Gastroesophageal sphincter (tissue), 4 donors: ENCODE measurements at regions not wholly inside any gene's neighbourhood (a gene's known extent, or its start where the extent isn't known, plus 50 kb on each side); places are given as distances from the start of the nearest gene placed in this dataset.
A peak's percentile ranks its signal among the peaks of the same experiment; 100 is the strongest.
"Not testable (repeated sequence)": the region's sequence is repeated elsewhere in the genome, so short reads cannot be mapped to it uniquely, and the experiment has no call there.

Experiments
- ATAC-seq: fragments of 150-250 bp; one replicate; pipeline ENCODE4 v1.9.1; 2016; ENCODE audit warnings: mild to moderate bottlenecking, moderate library complexity
- H3K27ac ChIP-seq, 4 donors: fragments of 200-600 bp; sonication (generic) in 3 of 4; 1 replicate in 3 of 4; 2 replicates in 1 of 4; pipeline ENCODE4 v1.5.1; 2016 to 2019
- H3K27me3 ChIP-seq: fragments of 200-600 bp; sonication (generic); one replicate; pipeline ENCODE4 v1.5.1; 2019
- H3K36me3 ChIP-seq, 2 donors: fragments of 200-600 bp; sonication (generic); one replicate each; pipeline ENCODE4 v1.5.1; 2019; ENCODE audit warnings: control low read depth in 1 of 2
- H3K4me1 ChIP-seq, 3 donors: fragments of 200-600 bp; sonication (generic); 1 replicate in 2 of 3; 2 replicates in 1 of 3; pipeline ENCODE4 v1.5.1; 2016 to 2019; ENCODE audit warnings: control low read depth in 2 of 3
- H3K4me3 ChIP-seq, 2 donors: fragments of 200-600 bp; sonication (generic); one replicate each; pipeline ENCODE4 v1.5.1; 2019; ENCODE audit warnings: mild to moderate bottlenecking in 1 of 2, moderate library complexity in 1 of 2
- H3K9me3 ChIP-seq, 3 donors: fragments of 200-600 bp; sonication (generic); one replicate each; pipeline ENCODE4 v1.5.1; 2017 to 2019; ENCODE audit warnings: control low read depth in 2 of 3
- CTCF ChIP-seq, 4 experiments: fragments of 200-600 bp in 2 of 4; fragments of 450-650 bp in 2 of 4; sonication (generic) in 1 of 4; IDR thresholded peaks; one replicate each; pipeline ENCODE4 v1.5.1; 2017 to 2019; ENCODE audit warnings: antibody characterized with exemption in 4 of 4, mild to moderate bottlenecking in 2 of 4, moderate library complexity in 2 of 4
- EP300 ChIP-seq: sonication (generic); formaldehyde crosslinking; IDR thresholded peaks from one replicate; pipeline ENCODE4 v1.6.1; 2017; ENCODE audit warnings: antibody characterized with exemption, mild to moderate bottlenecking
- POLR2A ChIP-seq, 2 donors: fragments of 450-650 bp; IDR thresholded peaks; one replicate each; pipeline ENCODE4 v1.6.1; 2017; ENCODE audit warnings: antibody characterized with exemption in 2 of 2, mild to moderate bottlenecking in 2 of 2, moderate library complexity in 1 of 2
- POLR2AphosphoS5 ChIP-seq: sonication (generic); formaldehyde crosslinking; IDR thresholded peaks from one replicate; pipeline ENCODE4 v1.6.1; 2017; ENCODE audit warnings: antibody characterized with exemption
- WGBS, 2 donors: methylation state at CpG; one replicate each; pipeline ENCODE4 v1.1.5; 2018; ENCODE audit warnings: low coverage in 1 of 2; 5-methylcytosine and 5-hydroxymethylcytosine counted together

- H3K4me1 ChIP-seq, result peaks cover 0 to 47% (median 3%) of the 10 kb centered on the region in 3 donors
These were observed 105.9 kb upstream of the ETV6 start for GRCh38 chr12:11543457-11544158.

GRCh38 chr12:11545484-11546330 is 103.8 kb upstream of the ETV6 start:
- ATAC-seq, result no peak
- Histone ChIP-seq H3K4me3 (no peak overlapping the region), H3K4me1 (peaks cover 0 to 47% (median 3%) of the 10 kb centered on the region in 3 donors), H3K27me3 (no peaks in the 10 kb centered on the region), H3K27ac (peak overlapping the region in 2 of 4 donors; percentile 18 to 29), H3K36me3 (no peaks in the 10 kb centered on the region), H3K9me3 (no peaks in the 10 kb centered on the region)
- no peak for TF ChIP-seq CTCF (IDR thresholded peaks at IDR 0.05)
- no peak for TF ChIP-seq EP300
- no peak for TF ChIP-seq POLR2AphosphoS5
- TF ChIP-seq POLR2A (IDR thresholded peaks at IDR 0.05), result no peak
- 58 to 68% methylated on average over 5 of the region's 6 CpGs for WGBS, 2 donors

More at GRCh38 chr12:11543457-11544158, 105.9 kb upstream of the ETV6 start:
- no peak overlapping the region for H3K27ac ChIP-seq
- H3K36me3 ChIP-seq, result no peaks in the 10 kb centered on the region
- TF ChIP-seq EP300 (no peak), POLR2AphosphoS5 (no peak), CTCF (IDR thresholded peaks at IDR 0.05) (no peak), POLR2A (IDR thresholded peaks at IDR 0.05) (no peak)
- WGBS, 2 donors, result 20 to 31% methylated on average over 7 of the region's 7 CpGs
- no peaks in the 10 kb centered on the region for H3K27me3 ChIP-seq
- no peaks in the 10 kb centered on the region for H3K9me3 ChIP-seq
- no peak overlapping the region for H3K4me3 ChIP-seq
- peak; percentile 30 for ATAC-seq

GRCh38 chr12:11546582-11547270 is 102.7 kb upstream of the ETV6 start:
- H3K9me3 ChIP-seq, H3K36me3 ChIP-seq, H3K27me3 ChIP-seq, ATAC-seq: not testable (repeated sequence)
- 20 to 30% methylated on average over 4 of the region's 14 CpGs for WGBS, 2 donors
- peak overlapping the region in 3 of 4 donors; percentile 29 to 67 (median 47) for H3K27ac ChIP-seq
- peak overlapping the region in 1 of 2 donors; percentile 27 for H3K4me3 ChIP-seq
- H3K4me1 ChIP-seq, result peaks cover 0 to 47% (median 3%) of the 10 kb centered on the region in 3 donors

GRCh38 chr12:11547271-11547646 is 102.2 kb upstream of the ETV6 start:
- Histone ChIP-seq H3K4me1 (peaks cover 0 to 47% (median 3%) of the 10 kb centered on the region in 3 donors), H3K4me3 (peak overlapping the region in 1 of 2 donors; percentile 27), H3K27ac (peak overlapping the region in 3 of 4 donors; percentile 29 to 67 (median 47))
- ATAC-seq, H3K27me3 ChIP-seq, H3K36me3 ChIP-seq, H3K9me3 ChIP-seq: not testable (repeated sequence)
- WGBS, 2 donors, result no CpG with 5 or more reads among the region's 31 CpGs

- peaks cover under 1 to 40% (median 2%) of the 10 kb centered on the region in 3 donors for H3K4me1 ChIP-seq
- H3K4me3 ChIP-seq, result no peak overlapping the region
- ATAC-seq, result no peak
- H3K27ac ChIP-seq, result no peak overlapping the region
- no peak for TF ChIP-seq POLR2A (IDR thresholded peaks at IDR 0.05)
- TF ChIP-seq EP300, result no peak
- TF ChIP-seq POLR2AphosphoS5, result no peak
- no peak for TF ChIP-seq CTCF (IDR thresholded peaks at IDR 0.05)
- 95 to 97% methylated on average over 3 of the region's 3 CpGs for WGBS, 2 donors
- H3K27me3 ChIP-seq, result no peaks in the 10 kb centered on the region
- no peaks in the 10 kb centered on the region for H3K36me3 ChIP-seq
- no peaks in the 10 kb centered on the region for H3K9me3 ChIP-seq
These were observed 100.4 kb upstream of the ETV6 start for GRCh38 chr12:11549119-11549518.
